ENCODE measurements at regions not wholly inside any gene's neighbourhood (a gene's known extent, or its start where the extent isn't known, plus 50 kb on each side); places are given as distances from the start of the nearest gene placed in this dataset.

- TF ChIP-seq EP300 (IDR thresholded peaks at IDR 0.05; ENCODE audit: borderline replicate concordance) (no peak), REST (IDR thresholded peaks at IDR 0.05; ENCODE audit: low read depth) (no peak), EGR1 (IDR thresholded peaks at IDR 0.05) (no peak), TAF1 (IDR thresholded peaks at IDR 0.05; ENCODE audit: low read depth) (no peak)
These were observed 187.3 kb upstream of the FAM241A start for GRCh38 chr4:111957997-111958396.

Data from Ishikawa (cell line).